ENCODE measurements at regions not wholly inside any gene's neighbourhood (a gene's known extent, or its start where the extent isn't known, plus 50 kb on each side); places are given as distances from the start of the nearest gene placed in this dataset.

- FAIRE-seq (no peak), DNase-seq (ENCODE audit: low read depth, low spot score) (no peak)
- no peaks in the 10 kb centered on the region for H3K27me3 ChIP-seq (ENCODE audit: control insufficient read depth in 2 of 2, insufficient read depth in 2 of 2, low read length in 2 of 2)
- H3K27ac ChIP-seq (ENCODE audit: insufficient read depth, low read depth, low read length) = no peak overlapping the region
- no peak for TF ChIP-seq POLR2A (IDR thresholded peaks at IDR 0.05; ENCODE audit: low read depth, low read length)
- TF ChIP-seq POLR2AphosphoS5 (IDR thresholded peaks at IDR 0.05; ENCODE audit: insufficient read depth, low read depth, low read length) = no peak
- no peak for TF ChIP-seq EZH2 (IDR thresholded peaks at IDR 0.05; ENCODE audit: borderline replicate concordance, low read depth, low read length, severe bottlenecking)
- no peak for TF ChIP-seq JUN (IDR thresholded peaks at IDR 0.05; ENCODE audit: borderline replicate concordance, insufficient read depth, insufficient read length, low read depth)
- no peak for TF ChIP-seq GATA2 (IDR thresholded peaks at IDR 0.05; ENCODE audit: insufficient read depth, insufficient read length, low read depth, low read length)
- no peak for TF ChIP-seq MAX (IDR thresholded peaks at IDR 0.05; ENCODE audit: insufficient read depth, insufficient read length)
- no peak for TF ChIP-seq MYC (IDR thresholded peaks at IDR 0.05; ENCODE audit: low read depth, low read length)
- no peak for TF ChIP-seq FOS (IDR thresholded peaks at IDR 0.05; ENCODE audit: borderline replicate concordance, insufficient read depth, low read length)
- no peak for TF ChIP-seq CTCF (IDR thresholded peaks at IDR 0.05; ENCODE audit: extremely low read depth in 1 of 2, insufficient read depth in 1 of 2, low read depth in 1 of 2, low read length in 2 of 2)
- H3K36me3 ChIP-seq (ENCODE audit: control insufficient read depth in 2 of 2, extremely low read depth in 1 of 2, insufficient read depth in 2 of 2, low read length in 2 of 2) = no peaks in the 10 kb centered on the region
- POLR2A ChIA-PET = no interaction called here
- CTCF ChIA-PET = no interaction called here
- H3K79me2 ChIP-seq (ENCODE audit: control insufficient read depth, insufficient read depth, low read length) = no peaks in the 10 kb centered on the region
- intact Hi-C loops (cut with micrococcal nuclease) (no loop called here), dilution Hi-C loops (cut with MboI; ENCODE audit: extremely low pct_ligation_motif_present, low sequenced_read_pairs) (no loop called here)
- H3K4me2 ChIP-seq (ENCODE audit: insufficient read depth, low read length) = no peak overlapping the region
- BruUV-seq (replicated peaks) = no TSS peak
- no peaks in the 10 kb centered on the region for H4K20me1 ChIP-seq (replicated peaks; ENCODE audit: control insufficient read depth, extremely low read depth, insufficient read depth, low read length)
- H3K4me1 ChIP-seq (ENCODE audit: control insufficient read depth, extremely low read depth, insufficient read depth, low read length) = peaks cover 11% of the 10 kb centered on the region
- no peak overlapping the region for H2AFZ ChIP-seq (ENCODE audit: low read depth, low read length)
- H3K9me3 ChIP-seq (replicated peaks; ENCODE audit: control insufficient read depth, insufficient read depth, low read length) = no peaks in the 10 kb centered on the region
- no peak overlapping the region for H3K9ac ChIP-seq (replicated peaks; ENCODE audit: extremely low read depth, insufficient read depth, low read length)
- no peak overlapping the region for H3K4me3 ChIP-seq (replicated peaks in 1 of 3; ENCODE audit: insufficient read depth in 1 of 3, low read depth in 1 of 3, low read length in 3 of 3)
- H3K9me1 ChIP-seq (replicated peaks; ENCODE audit: control insufficient read depth, extremely low read depth, insufficient read depth, low read length) = no peaks in the 10 kb centered on the region
These were observed 574.5 kb upstream of the KCNMB2 start for GRCh38 chr3:177961784-177962183.
